ENCODE measurements at regions not wholly inside any gene's neighbourhood (a gene's known extent, or its start where the extent isn't known, plus 50 kb on each side); places are given as distances from the start of the nearest gene placed in this dataset.

GRCh38 chr20:1764136-1765033, 106.8 kb upstream of the SIRPG start:
- Histone ChIP-seq H3K36me3 (ENCODE audit: insufficient read depth, low read length) (no peaks in the 10 kb centered on the region), H3K27me3 (ENCODE audit: insufficient read depth, low read length) (no peaks in the 10 kb centered on the region), H2AFZ (ENCODE audit: low read length) (no peak overlapping the region), H3K9ac (ENCODE audit: low read length) (no peak overlapping the region), H3F3A (ENCODE audit: insufficient read depth, low read length) (no peaks in the 10 kb centered on the region), H3K9me3 (ENCODE audit: low read length) (no peaks in the 10 kb centered on the region), H3K4me3 (ENCODE audit: low read depth, low read length, poor library complexity, severe bottlenecking) (no peak overlapping the region), H3K9me2 (ENCODE audit: low read depth, low read length) (no peaks in the 10 kb centered on the region), H3K4me1 (ENCODE audit: insufficient read depth, low read length, severe bottlenecking) (no peaks in the 10 kb centered on the region), H3K79me2 (ENCODE audit: insufficient read depth, low read length) (no peaks in the 10 kb centered on the region), H4K20me1 (ENCODE audit: insufficient read depth, low read length) (no peaks in the 10 kb centered on the region), H3K27ac (ENCODE audit: low read depth, low read length, poor library complexity, severe bottlenecking) (no peak overlapping the region), H3K4me2 (ENCODE audit: low read length) (no peak overlapping the region)
- peak; percentile 69 for TF ChIP-seq CTCF (IDR thresholded peaks at IDR 0.05; ENCODE audit: low read length)
- TF ChIP-seq EZH2 (IDR thresholded peaks at IDR 0.05; ENCODE audit: borderline replicate concordance, low read length) = no peak

- Histone ChIP-seq H3K27ac (ENCODE audit: low read depth, low read length, poor library complexity, severe bottlenecking) (no peak overlapping the region), H3K27me3 (ENCODE audit: insufficient read depth, low read length) (no peaks in the 10 kb centered on the region), H3K4me2 (ENCODE audit: low read length) (no peak overlapping the region), H3K9ac (ENCODE audit: low read length) (no peak overlapping the region), H3F3A (ENCODE audit: insufficient read depth, low read length) (no peaks in the 10 kb centered on the region), H3K9me2 (ENCODE audit: low read depth, low read length) (no peaks in the 10 kb centered on the region), H3K36me3 (ENCODE audit: insufficient read depth, low read length) (no peaks in the 10 kb centered on the region), H2AFZ (ENCODE audit: low read length) (no peak overlapping the region), H3K9me3 (ENCODE audit: low read length) (no peaks in the 10 kb centered on the region), H3K4me3 (ENCODE audit: low read depth, low read length, poor library complexity, severe bottlenecking) (no peak overlapping the region), H4K20me1 (ENCODE audit: insufficient read depth, low read length) (no peaks in the 10 kb centered on the region), H3K79me2 (ENCODE audit: insufficient read depth, low read length) (no peaks in the 10 kb centered on the region), H3K4me1 (ENCODE audit: insufficient read depth, low read length, severe bottlenecking) (no peaks in the 10 kb centered on the region)
- TF ChIP-seq CTCF (IDR thresholded peaks at IDR 0.05; ENCODE audit: low read length) (no peak), EZH2 (IDR thresholded peaks at IDR 0.05; ENCODE audit: borderline replicate concordance, low read length) (no peak)
Observed at GRCh38 chr20:1761598-1761997, 104.0 kb upstream of the SIRPG start.

- no peaks in the 10 kb centered on the region for H3F3A ChIP-seq (ENCODE audit: insufficient read depth, low read length)
- H2AFZ ChIP-seq (ENCODE audit: low read length) = no peak overlapping the region
- H3K36me3 ChIP-seq (ENCODE audit: insufficient read depth, low read length) = no peaks in the 10 kb centered on the region
- TF ChIP-seq CTCF (IDR thresholded peaks at IDR 0.05; ENCODE audit: low read length) (no peak), EZH2 (IDR thresholded peaks at IDR 0.05; ENCODE audit: borderline replicate concordance, low read length) (no peak)
- no peaks in the 10 kb centered on the region for H3K9me3 ChIP-seq (ENCODE audit: low read length)
- no peaks in the 10 kb centered on the region for H3K9me2 ChIP-seq (ENCODE audit: low read depth, low read length)
- H3K4me2 ChIP-seq (ENCODE audit: low read length) = no peak overlapping the region
- no peaks in the 10 kb centered on the region for H3K79me2 ChIP-seq (ENCODE audit: insufficient read depth, low read length)
- no peak overlapping the region for H3K9ac ChIP-seq (ENCODE audit: low read length)
- no peak overlapping the region for H3K4me3 ChIP-seq (ENCODE audit: low read depth, low read length, poor library complexity, severe bottlenecking)
- H3K27ac ChIP-seq (ENCODE audit: low read depth, low read length, poor library complexity, severe bottlenecking) = no peak overlapping the region
- no peaks in the 10 kb centered on the region for H3K27me3 ChIP-seq (ENCODE audit: insufficient read depth, low read length)
- no peaks in the 10 kb centered on the region for H4K20me1 ChIP-seq (ENCODE audit: insufficient read depth, low read length)
- no peaks in the 10 kb centered on the region for H3K4me1 ChIP-seq (ENCODE audit: insufficient read depth, low read length, severe bottlenecking)
Observed at GRCh38 chr20:1761116-1761515, 103.5 kb upstream of the SIRPG start.

Data from OCI-LY1 (cell line).